HUDEP-2 (cell line): ENCODE measurements at regions not wholly inside any gene's neighbourhood (a gene's known extent, or its start where the extent isn't known, plus 50 kb on each side); places are given as distances from the start of the nearest gene placed in this dataset.
"Not testable (repeated sequence)": the region's sequence is repeated elsewhere in the genome, so short reads cannot be mapped to it uniquely, and the experiment has no call there.

Experiments used
- DNase-seq, 76 experiments: peaks; one replicate each; lab custom pipeline; 2025; ENCODE audit not compliant: unreplicated experiment in 76 of 76; lab: John Stamatoyannopoulos, UW

- no peak for DNase-seq
Measured at GRCh38 chr12:84411031-84411430, 501.6 kb downstream of the SLC6A15 start.

- DNase-seq, result peak in 2 of 76 experiments; percentile 0 to 4
Measured at GRCh38 chr12:84408936-84409335, 503.7 kb downstream of the SLC6A15 start.

- not testable (repeated sequence) for DNase-seq
Measured at GRCh38 chr12:84406720-84407119, 505.9 kb downstream of the SLC6A15 start.

GRCh38 chr12:84397846-84398245 is 514.8 kb downstream of the SLC6A15 start:
- no peak for DNase-seq

GRCh38 chr12:84397263-84397662 is 515.3 kb downstream of the SLC6A15 start:
- DNase-seq, result no peak

- not testable (repeated sequence) for DNase-seq
Measured at GRCh38 chr12:84391176-84391575, 521.4 kb downstream of the SLC6A15 start.

GRCh38 chr12:84384384-84384783 is 528.2 kb downstream of the SLC6A15 start:
- no peak for DNase-seq

- DNase-seq, result not testable (repeated sequence)
Measured at GRCh38 chr12:84382486-84382885, 530.1 kb downstream of the SLC6A15 start.

GRCh38 chr12:84376320-84376719 is 536.3 kb downstream of the SLC6A15 start:
- no peak for DNase-seq

GRCh38 chr12:84375449-84376170 is 537.0 kb downstream of the SLC6A15 start:
- DNase-seq, result no peak

- DNase-seq, result no peak
Measured at GRCh38 chr12:84362552-84362897, 550.1 kb downstream of the SLC6A15 start.

GRCh38 chr12:84361651-84362551 is 550.7 kb downstream of the SLC6A15 start:
- DNase-seq, result no peak

- no peak for DNase-seq
Measured at GRCh38 chr12:84357314-84357713, 555.3 kb downstream of the SLC6A15 start.

- DNase-seq, result no peak
Measured at GRCh38 chr12:84356224-84356623, 556.4 kb downstream of the SLC6A15 start.

- DNase-seq, result no peak
Measured at GRCh38 chr12:84355561-84355960, 557.0 kb downstream of the SLC6A15 start.

GRCh38 chr12:84348582-84348981 is 564.0 kb downstream of the SLC6A15 start:
- DNase-seq, result no peak

- no peak for DNase-seq
Measured at GRCh38 chr12:84341467-84342193, 571.0 kb downstream of the SLC6A15 start.

- no peak for DNase-seq
Measured at GRCh38 chr12:84336231-84336630, 576.4 kb downstream of the SLC6A15 start.

- DNase-seq, result no peak
Measured at GRCh38 chr12:84329938-84330337, 582.7 kb downstream of the SLC6A15 start.

GRCh38 chr12:84315926-84316325 is 596.7 kb downstream of the SLC6A15 start:
- no peak for DNase-seq

GRCh38 chr12:84313323-84313675 is 599.3 kb downstream of the SLC6A15 start:
- DNase-seq, result no peak
